NB4 (cell line): ENCODE measurements at regions not wholly inside any gene's neighbourhood (a gene's known extent, or its start where the extent isn't known, plus 50 kb on each side); places are given as distances from the start of the nearest gene placed in this dataset.

Source experiments
- CTCF ChIP-seq: IDR thresholded peaks from one replicate; pipeline ENCODE4 v1.5.1; 2012; ENCODE audit warnings: low read depth, low read length
- MAX ChIP-seq: IDR thresholded peaks from 2 replicates; pipeline ENCODE4 v1.6.1; 2011; ENCODE audit warnings: low read depth, low read length
- MYC ChIP-seq: IDR thresholded peaks from 2 replicates; pipeline ENCODE4 v1.6.1; 2011; ENCODE audit warnings: low read depth, low read length

- TF ChIP-seq MYC (no peak), CTCF (no peak), MAX (no peak)
Observed at GRCh38 chrX:33273535-33273934, 62.2 kb upstream of the DMD start.
